Thyroid gland (tissue), 4 donors: ENCODE measurements at regions not wholly inside any gene's neighbourhood (a gene's known extent, or its start where the extent isn't known, plus 50 kb on each side); places are given as distances from the start of the nearest gene placed in this dataset.

Experiments used
- POLR2A ChIP-seq, 2 donors: fragments of 450-650 bp; IDR thresholded peaks; one replicate each; pipeline ENCODE4 v1.6.1; 2017; ENCODE audit warnings: antibody characterized with exemption in 2 of 2, mild to moderate bottlenecking in 2 of 2, moderate library complexity in 1 of 2
- TF ChIP-seq, protein P1 (sequence below), 6 experiments: fragments of 200-600 bp in 3 of 6; fragments of 450-650 bp in 3 of 6; sonication (generic) in 3 of 6; IDR thresholded peaks; one replicate each; pipeline ENCODE4 v1.5.1; 2016 to 2019; ENCODE audit warnings: antibody characterized with exemption in 6 of 6, mild to moderate bottlenecking in 2 of 6, inconsistent platforms in 1 of 6, moderate library complexity in 1 of 6

DNA sequence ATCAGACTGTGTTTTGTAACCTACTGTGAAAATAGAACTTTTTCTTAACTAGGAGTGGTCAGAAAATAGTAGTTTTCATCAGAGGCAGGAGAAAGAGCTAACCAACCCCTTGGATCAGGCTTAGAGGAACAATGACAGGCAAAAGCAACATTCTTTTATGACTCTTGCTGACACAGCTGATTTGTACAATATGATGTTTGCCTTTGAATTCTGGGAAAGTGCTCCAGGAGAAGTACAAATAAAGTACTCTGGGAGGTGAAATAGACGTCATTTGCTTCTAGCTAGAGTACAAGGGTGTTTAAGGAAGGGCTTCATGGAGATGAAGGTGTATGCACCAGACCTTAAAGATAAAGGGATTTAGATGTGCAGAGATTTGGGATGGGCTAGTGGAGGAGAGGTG lies 75.1 kb upstream of the KIAA1217 start:
- peak in 1 of 2 donors; percentile 13 for TF ChIP-seq POLR2A (IDR thresholded peaks at IDR 0.05)
- TF ChIP-seq, protein P1, sequence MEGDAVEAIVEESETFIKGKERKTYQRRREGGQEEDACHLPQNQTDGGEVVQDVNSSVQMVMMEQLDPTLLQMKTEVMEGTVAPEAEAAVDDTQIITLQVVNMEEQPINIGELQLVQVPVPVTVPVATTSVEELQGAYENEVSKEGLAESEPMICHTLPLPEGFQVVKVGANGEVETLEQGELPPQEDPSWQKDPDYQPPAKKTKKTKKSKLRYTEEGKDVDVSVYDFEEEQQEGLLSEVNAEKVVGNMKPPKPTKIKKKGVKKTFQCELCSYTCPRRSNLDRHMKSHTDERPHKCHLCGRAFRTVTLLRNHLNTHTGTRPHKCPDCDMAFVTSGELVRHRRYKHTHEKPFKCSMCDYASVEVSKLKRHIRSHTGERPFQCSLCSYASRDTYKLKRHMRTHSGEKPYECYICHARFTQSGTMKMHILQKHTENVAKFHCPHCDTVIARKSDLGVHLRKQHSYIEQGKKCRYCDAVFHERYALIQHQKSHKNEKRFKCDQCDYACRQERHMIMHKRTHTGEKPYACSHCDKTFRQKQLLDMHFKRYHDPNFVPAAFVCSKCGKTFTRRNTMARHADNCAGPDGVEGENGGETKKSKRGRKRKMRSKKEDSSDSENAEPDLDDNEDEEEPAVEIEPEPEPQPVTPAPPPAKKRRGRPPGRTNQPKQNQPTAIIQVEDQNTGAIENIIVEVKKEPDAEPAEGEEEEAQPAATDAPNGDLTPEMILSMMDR (IDR thresholded peaks at IDR 0.05): no peak
